MG63 (cell line): ENCODE measurements at regions not wholly inside any gene's neighbourhood (a gene's known extent, or its start where the extent isn't known, plus 50 kb on each side); places are given as distances from the start of the nearest gene placed in this dataset.
"Not testable (repeated sequence)": the region's sequence is repeated elsewhere in the genome, so short reads cannot be mapped to it uniquely, and the experiment has no call there.

ENCODE experiments used
- DNase-seq: peaks from one replicate; pipeline ENCODE4 v3.0.0-alpha.2; 2020
- H3K27me3 ChIP-seq: fragments of 250-450 bp; sonication (Bioruptor Pico); 2 replicates; pipeline ENCODE4 v1.5.1; 2020; ENCODE audit warnings: mild to moderate bottlenecking, moderate library complexity
- H3K36me3 ChIP-seq: fragments of 250-450 bp; sonication (Bioruptor Pico); 2 replicates; pipeline ENCODE4 v1.5.1; 2020; ENCODE audit warnings: mild to moderate bottlenecking, moderate library complexity
- H3K4me3 ChIP-seq: fragments of 250-450 bp; sonication (Bioruptor Pico); 2 replicates; pipeline ENCODE4 v1.5.1; 2020; ENCODE audit warnings: mild to moderate bottlenecking, moderate library complexity
- H3K9me3 ChIP-seq: fragments of 250-450 bp; sonication (Bioruptor Pico); 2 replicates; pipeline ENCODE4 v1.5.1; 2020; ENCODE audit warnings: mild to moderate bottlenecking, moderate library complexity

DNA sequence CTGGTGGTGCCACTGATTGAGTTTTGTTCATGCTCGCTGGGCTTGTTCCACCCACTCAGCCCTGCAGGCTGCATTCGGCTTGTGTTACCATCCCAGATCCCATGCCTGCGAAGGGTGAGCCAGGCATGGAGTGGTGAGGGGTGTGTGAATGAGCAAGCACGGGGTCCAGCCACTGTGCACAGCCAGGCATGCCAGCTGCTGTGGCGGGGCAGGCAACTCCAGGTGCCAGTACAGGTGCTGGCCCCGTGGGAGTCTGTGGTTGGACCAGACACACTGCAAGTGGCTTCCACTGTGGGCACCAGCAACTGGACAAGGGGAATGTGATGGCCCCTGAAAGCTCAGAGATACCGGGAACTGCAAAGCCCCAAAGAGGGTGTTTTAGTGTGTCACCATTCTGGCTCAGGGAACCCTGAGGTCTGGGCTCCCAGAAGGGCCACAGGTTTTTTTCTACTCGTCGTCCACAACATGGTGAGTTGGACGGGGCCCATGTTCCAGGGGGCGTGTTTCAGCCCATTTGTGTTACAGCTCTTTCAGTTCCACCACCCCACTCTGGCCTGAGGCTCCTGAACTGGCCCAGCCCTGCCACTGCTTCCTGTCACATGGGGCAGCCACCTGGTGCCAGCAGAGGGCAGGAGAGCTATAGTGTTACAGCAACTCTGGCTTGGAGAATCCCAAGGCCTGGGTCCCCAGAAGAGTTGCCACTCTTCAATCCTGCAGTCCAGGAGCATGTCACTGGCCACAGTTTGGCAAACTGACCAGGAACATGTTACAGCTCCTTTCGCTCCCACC is 217.0 kb upstream of the OBI1 start:
- Histone ChIP-seq H3K9me3 (no peaks in the 10 kb centered on the region), H3K4me3 (no peak overlapping the region), H3K27me3 (no peaks in the 10 kb centered on the region), H3K36me3 (no peaks in the 10 kb centered on the region)
- peak; percentile 2 for DNase-seq

- Histone ChIP-seq H3K36me3 (no peaks in the 10 kb centered on the region), H3K9me3 (no peaks in the 10 kb centered on the region), H3K4me3 (no peak overlapping the region), H3K27me3 (no peaks in the 10 kb centered on the region)
- no peak for DNase-seq
These were observed 210.0 kb upstream of the OBI1 start for GRCh38 chr13:78868991-78869390.

DNA sequence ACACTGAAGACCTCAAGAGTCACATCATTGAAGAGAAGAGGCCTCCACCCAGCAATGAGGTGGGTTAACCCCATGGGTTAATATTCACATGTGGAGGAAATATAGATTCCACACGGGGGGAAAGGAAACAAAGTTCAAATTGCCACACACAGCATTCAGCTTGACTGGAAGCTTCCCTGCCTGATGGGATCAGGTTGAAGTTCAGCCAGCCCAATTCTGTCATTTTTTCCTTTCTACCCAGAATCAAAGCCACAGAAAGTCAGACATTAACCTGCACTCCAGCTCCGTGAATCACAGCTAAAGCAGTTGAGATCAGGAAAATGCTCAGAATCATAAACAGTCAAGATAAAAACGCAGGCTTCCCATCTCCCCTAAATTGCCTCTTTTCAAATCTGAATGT is 208.7 kb upstream of the OBI1 start:
- Histone ChIP-seq H3K36me3 (no peaks in the 10 kb centered on the region), H3K4me3 (no peak overlapping the region), H3K9me3 (no peaks in the 10 kb centered on the region), H3K27me3 (no peaks in the 10 kb centered on the region)
- no peak for DNase-seq

DNA sequence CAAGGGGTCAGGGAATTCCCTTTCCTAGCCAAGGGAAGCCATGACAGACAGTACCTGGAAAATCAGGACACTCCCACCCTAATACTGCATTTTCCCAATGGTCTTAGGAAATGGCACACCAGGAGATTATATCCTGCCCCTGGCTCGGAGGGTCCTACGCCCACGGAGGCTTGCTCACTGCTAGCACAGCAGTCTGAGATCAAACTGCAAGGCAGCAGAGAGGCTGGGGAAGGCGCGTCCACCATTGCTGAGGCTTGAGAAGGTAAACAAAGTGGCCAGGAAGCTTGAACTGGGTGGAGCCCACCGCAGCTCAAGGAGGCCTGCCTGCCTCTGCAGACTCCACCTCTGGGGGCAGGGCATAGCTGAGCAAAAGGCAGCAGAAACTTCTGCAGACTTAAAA is 207.1 kb upstream of the OBI1 start:
- H3K4me3 ChIP-seq, H3K27me3 ChIP-seq, H3K9me3 ChIP-seq, DNase-seq, H3K36me3 ChIP-seq: not testable (repeated sequence)

- H3K9me3 ChIP-seq = no peaks in the 10 kb centered on the region
- H3K27me3 ChIP-seq = no peaks in the 10 kb centered on the region
- no peaks in the 10 kb centered on the region for H3K36me3 ChIP-seq
- DNase-seq = no peak
- no peak overlapping the region for H3K4me3 ChIP-seq
These were observed 203.5 kb upstream of the OBI1 start for GRCh38 chr13:78862446-78862845.

DNA sequence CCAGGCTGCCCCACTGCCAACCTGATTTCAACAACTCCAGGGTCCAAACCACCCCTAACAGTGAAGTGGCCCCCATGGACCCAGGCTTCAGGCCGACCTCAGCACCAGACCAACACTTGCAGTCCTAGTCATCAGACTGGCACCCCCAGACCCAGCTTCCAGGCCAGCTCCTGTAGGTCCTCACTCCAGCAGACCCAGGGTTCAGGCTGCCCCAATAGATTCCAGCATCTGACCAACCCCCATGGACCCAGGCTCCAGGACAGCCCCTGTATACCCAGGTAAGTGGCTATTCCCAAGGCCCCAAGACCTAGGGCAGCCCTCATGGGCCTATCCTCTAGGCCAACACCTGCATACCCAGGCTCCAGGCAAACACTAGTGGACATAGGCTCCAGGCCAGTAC is 193.8 kb upstream of the OBI1 start:
- H3K9me3 ChIP-seq = no peaks in the 10 kb centered on the region
- H3K36me3 ChIP-seq = no peaks in the 10 kb centered on the region
- H3K4me3 ChIP-seq = no peak overlapping the region
- DNase-seq = no peak
- H3K27me3 ChIP-seq = no peaks in the 10 kb centered on the region

GRCh38 chr13:78845656-78846365 is 186.9 kb upstream of the OBI1 start:
- Histone ChIP-seq H3K4me3 (no peak overlapping the region), H3K27me3 (no peaks in the 10 kb centered on the region), H3K9me3 (no peaks in the 10 kb centered on the region), H3K36me3 (no peaks in the 10 kb centered on the region)
- DNase-seq = no peak

- no peak for DNase-seq
- H3K9me3 ChIP-seq = no peaks in the 10 kb centered on the region
- no peak overlapping the region for H3K4me3 ChIP-seq
- no peaks in the 10 kb centered on the region for H3K36me3 ChIP-seq
- no peaks in the 10 kb centered on the region for H3K27me3 ChIP-seq
These were observed 185.2 kb upstream of the OBI1 start for GRCh38 chr13:78844106-78844505.

- H3K36me3 ChIP-seq = no peaks in the 10 kb centered on the region
- no peak for DNase-seq
- no peak overlapping the region for H3K4me3 ChIP-seq
- no peaks in the 10 kb centered on the region for H3K9me3 ChIP-seq
- no peaks in the 10 kb centered on the region for H3K27me3 ChIP-seq
These were observed 182.5 kb upstream of the OBI1 start for GRCh38 chr13:78841358-78841963.

GRCh38 chr13:78836238-78836784 is 177.4 kb upstream of the OBI1 start:
- Histone ChIP-seq H3K9me3 (no peaks in the 10 kb centered on the region), H3K36me3 (no peaks in the 10 kb centered on the region), H3K27me3 (no peaks in the 10 kb centered on the region), H3K4me3 (no peak overlapping the region)
- DNase-seq = no peak

DNA sequence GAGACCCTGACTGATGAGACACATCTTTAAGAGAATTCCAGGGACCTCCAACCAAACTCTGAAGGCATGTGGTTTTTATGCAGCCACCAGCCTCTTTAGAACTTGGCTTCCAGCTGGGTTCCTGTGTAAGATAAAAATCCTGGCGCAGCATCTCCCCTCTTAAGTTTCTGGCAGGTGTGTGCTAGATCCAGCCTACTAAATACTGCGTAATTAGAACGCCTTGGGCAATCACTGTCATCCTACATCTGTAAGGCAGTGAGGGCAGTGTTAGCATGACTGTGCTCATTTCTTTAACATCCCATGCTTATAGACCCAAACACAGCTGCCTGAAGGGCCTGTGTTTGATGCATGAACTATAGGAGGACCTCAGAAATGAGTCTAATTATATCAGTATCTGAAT is 173.5 kb upstream of the OBI1 start:
- Histone ChIP-seq H3K27me3 (no peaks in the 10 kb centered on the region), H3K9me3 (no peaks in the 10 kb centered on the region), H3K36me3 (no peaks in the 10 kb centered on the region), H3K4me3 (no peak overlapping the region)
- DNase-seq = no peak

DNA sequence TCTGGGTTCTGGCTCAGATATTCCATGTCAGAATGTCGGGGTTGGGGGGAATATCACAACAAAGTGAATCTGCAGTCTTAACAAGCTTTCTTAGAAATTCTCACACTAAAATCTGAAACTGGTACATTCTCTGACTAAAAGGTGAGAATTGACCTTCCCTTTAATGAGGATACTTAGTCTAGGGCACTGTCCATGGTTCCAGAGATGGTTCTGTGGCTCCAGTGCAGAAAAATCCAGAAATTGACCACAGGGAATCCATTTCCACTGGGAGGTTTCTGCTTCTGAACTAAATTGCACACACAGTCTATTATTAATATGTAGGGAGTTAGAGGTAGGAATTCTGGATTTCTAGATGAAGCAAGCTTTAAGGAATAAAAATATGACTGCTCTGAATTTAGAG is 171.6 kb upstream of the OBI1 start:
- no peaks in the 10 kb centered on the region for H3K27me3 ChIP-seq
- H3K4me3 ChIP-seq = no peak overlapping the region
- H3K9me3 ChIP-seq = no peaks in the 10 kb centered on the region
- no peak for DNase-seq
- H3K36me3 ChIP-seq = no peaks in the 10 kb centered on the region

DNA sequence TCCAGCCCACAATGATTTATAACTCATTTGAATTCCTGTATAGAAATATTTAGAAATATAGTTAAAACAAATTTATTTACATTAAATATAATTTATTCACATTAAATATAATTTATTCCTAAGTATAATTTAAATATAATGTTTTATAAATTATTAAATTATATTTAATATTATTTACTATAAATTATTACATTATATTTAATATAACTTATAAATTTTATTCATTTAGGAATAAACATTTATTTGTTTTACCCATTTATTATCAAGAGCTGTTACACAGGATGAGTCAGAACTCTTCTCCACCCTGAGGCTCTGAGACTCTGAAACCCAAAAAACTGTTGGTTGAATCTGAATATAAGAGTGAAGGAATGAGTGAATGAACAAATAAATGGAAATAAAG is 170.9 kb upstream of the OBI1 start:
- H3K4me3 ChIP-seq = no peak overlapping the region
- no peaks in the 10 kb centered on the region; the same call in 1 of the 2 replicates for H3K27me3 ChIP-seq
- no peaks in the 10 kb centered on the region for H3K36me3 ChIP-seq
- H3K9me3 ChIP-seq = no peaks in the 10 kb centered on the region
- no peak for DNase-seq

- no peak overlapping the region for H3K4me3 ChIP-seq
- no peaks in the 10 kb centered on the region for H3K9me3 ChIP-seq
- no peak for DNase-seq
- no peaks in the 10 kb centered on the region; the same call in 1 of the 2 replicates for H3K27me3 ChIP-seq
- H3K36me3 ChIP-seq = no peaks in the 10 kb centered on the region
These were observed 168.5 kb upstream of the OBI1 start for GRCh38 chr13:78827471-78827870.

DNA sequence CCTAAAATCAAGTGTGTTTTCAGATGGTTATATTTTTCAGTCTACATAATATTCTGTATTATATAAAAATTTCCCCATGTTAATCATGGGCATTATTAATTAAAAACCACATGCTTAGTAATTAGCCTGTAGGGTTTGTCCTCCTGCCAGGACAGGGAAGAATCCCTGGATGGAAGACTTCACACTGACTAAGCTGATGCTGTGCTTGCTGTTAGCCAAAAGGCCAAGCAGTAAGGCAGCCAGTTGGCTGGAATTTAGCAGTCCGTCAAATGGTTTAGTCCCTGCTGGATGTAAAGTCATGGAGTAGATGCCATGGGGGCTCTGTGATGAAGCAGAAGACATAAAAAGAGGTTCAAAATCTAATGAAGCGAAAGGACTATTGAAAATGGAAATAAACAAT is 168.0 kb upstream of the OBI1 start:
- DNase-seq = no peak
- H3K36me3 ChIP-seq = no peaks in the 10 kb centered on the region
- peaks cover 2% of the 10 kb centered on the region; the same call in 1 of the 2 replicates for H3K27me3 ChIP-seq
- no peaks in the 10 kb centered on the region for H3K9me3 ChIP-seq
- no peak overlapping the region for H3K4me3 ChIP-seq

DNA sequence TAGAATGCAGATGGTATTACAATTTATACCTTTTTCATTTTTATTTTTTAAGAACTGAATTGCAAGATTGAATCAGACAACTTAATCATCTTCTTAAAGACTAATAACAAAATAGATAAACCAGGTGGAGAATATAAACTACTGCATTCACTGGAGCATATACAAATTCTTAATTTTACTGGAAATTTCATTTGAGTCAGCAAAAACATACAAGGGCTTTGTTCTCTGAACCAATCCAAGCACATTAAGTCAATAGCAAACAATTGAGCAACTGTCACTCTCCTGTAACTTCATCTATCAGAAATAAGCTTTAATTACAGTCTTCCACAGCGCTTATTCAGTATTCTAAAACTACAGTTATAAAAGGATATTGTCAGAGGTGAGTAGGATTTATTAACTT is 167.4 kb upstream of the OBI1 start:
- Histone ChIP-seq H3K9me3 (no peaks in the 10 kb centered on the region), H3K4me3 (no peak overlapping the region), H3K36me3 (no peaks in the 10 kb centered on the region), H3K27me3 (peaks cover 2% of the 10 kb centered on the region; the same call in 1 of the 2 replicates)
- DNase-seq = no peak

DNA sequence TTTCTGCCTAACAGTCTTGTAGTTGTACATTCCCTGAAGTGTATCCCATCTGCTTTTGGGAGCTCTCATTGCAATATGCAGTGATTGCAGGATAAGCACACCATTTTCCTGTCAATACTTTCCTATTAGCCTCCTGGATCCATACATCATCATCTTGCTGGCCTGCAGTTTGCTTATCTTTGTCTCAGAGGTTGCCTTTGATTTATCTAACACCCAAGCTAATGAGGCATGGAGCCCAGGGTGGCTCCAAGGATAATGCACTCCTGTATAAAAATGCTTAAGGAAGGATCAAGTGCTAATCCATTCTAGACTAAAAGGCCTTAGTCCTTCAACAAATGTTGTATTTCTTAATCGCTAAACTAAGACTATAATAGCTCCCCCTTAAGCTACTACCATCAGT is 161.6 kb upstream of the OBI1 start:
- peaks cover 2% of the 10 kb centered on the region; the same call in 1 of the 2 replicates for H3K27me3 ChIP-seq
- no peak for DNase-seq
- H3K4me3 ChIP-seq = no peak overlapping the region
- H3K36me3 ChIP-seq = no peaks in the 10 kb centered on the region
- no peaks in the 10 kb centered on the region for H3K9me3 ChIP-seq
